GM23338 (cell line): ENCODE measurements at regions not wholly inside any gene's neighbourhood (a gene's known extent, or its start where the extent isn't known, plus 50 kb on each side); places are given as distances from the start of the nearest gene placed in this dataset.

Experiments
- ATAC-seq: fragments of 200-7000 bp; cut with Tn5 transposase; 3 replicates; pipeline ENCODE4 v1.9.1; 2020
- DNase-seq: peaks from one replicate; pipeline ENCODE4 v3.0.0-alpha.2; 2015; ENCODE audit warnings: low spot score
- H2AFZ ChIP-seq: fragments of 200-600 bp; sonication (generic); 2 replicates; pipeline ENCODE4 v1.8.0; 2016; ENCODE audit warnings: antibody characterized with exemption, mild to moderate bottlenecking, moderate library complexity
- H3F3A ChIP-seq: fragments of 200-600 bp; sonication (generic); replicated peaks from 2 replicates; pipeline ENCODE4 v1.8.0; 2017; ENCODE audit warnings: antibody characterized with exemption, mixed run types, low read depth
- H3K27ac ChIP-seq: fragments of 200-600 bp; sonication (generic); 2 replicates; pipeline ENCODE4 v1.6.1; 2016; ENCODE audit warnings: low read depth
- H3K27me3 ChIP-seq: fragments of 200-600 bp; sonication (generic); 2 replicates; pipeline ENCODE4 v1.8.0; 2016; ENCODE audit warnings: mild to moderate bottlenecking, mixed run types, moderate library complexity; ENCODE audit not compliant: insufficient read depth
- H3K36me3 ChIP-seq: fragments of 200-600 bp; sonication (generic); 2 replicates; pipeline ENCODE4 v1.8.0; 2016; ENCODE audit warnings: mild to moderate bottlenecking; ENCODE audit not compliant: insufficient read depth
- H3K4me1 ChIP-seq: fragments of 200-600 bp; sonication (generic); 2 replicates; pipeline ENCODE4 v1.8.0; 2016; ENCODE audit warnings: mild to moderate bottlenecking, moderate library complexity; ENCODE audit not compliant: insufficient read depth
- H3K4me2 ChIP-seq: fragments of 200-600 bp; sonication (generic); 2 replicates; pipeline ENCODE4 v1.7.1; 2017; ENCODE audit warnings: mixed run types
- H3K4me3 ChIP-seq: fragments of 200-600 bp; sonication (generic); 2 replicates; pipeline ENCODE4 v1.6.1; 2016; ENCODE audit warnings: mixed run types
- H3K79me2 ChIP-seq: fragments of 200-600 bp; sonication (generic); replicated peaks from 2 replicates; pipeline ENCODE4 v1.8.0; 2017; ENCODE audit warnings: mild to moderate bottlenecking; ENCODE audit not compliant: insufficient read depth
- H3K9me2 ChIP-seq: fragments of 200-600 bp; sonication (generic); 2 replicates; pipeline ENCODE4 v1.8.0; 2017; ENCODE audit not compliant: insufficient read depth
- H4K20me1 ChIP-seq: fragments of 200-600 bp; sonication (generic); replicated peaks from 2 replicates; pipeline ENCODE4 v1.8.0; 2017; ENCODE audit warnings: mild to moderate bottlenecking; ENCODE audit not compliant: insufficient read depth
- H3K27ac Mint-ChIP-seq: 2 replicates; pipeline ENCODE4 v1.8.0; 2020; ENCODE audit warnings: inconsistent platforms, mild to moderate bottlenecking, moderate library complexity, mixed read lengths
- H3K27me3 Mint-ChIP-seq: 3 replicates; pipeline ENCODE4 v1.8.0; 2022; ENCODE audit warnings: low read depth, mild to moderate bottlenecking, moderate library complexity, mixed read lengths, inconsistent platforms; ENCODE audit not compliant: insufficient read depth, poor library complexity
- H3K36me3 Mint-ChIP-seq: 3 replicates; pipeline ENCODE4 v1.8.0; 2021; ENCODE audit warnings: low read depth, mild to moderate bottlenecking, inconsistent platforms, moderate library complexity, mixed read lengths
- H3K4me1 Mint-ChIP-seq: 3 replicates; pipeline ENCODE4 v1.8.0; 2020; ENCODE audit warnings: mild to moderate bottlenecking, inconsistent platforms, mixed read lengths
- H3K4me3 Mint-ChIP-seq: 3 replicates; pipeline ENCODE4 v1.8.0; 2021; ENCODE audit warnings: moderate library complexity, mild to moderate bottlenecking, inconsistent platforms, mixed read lengths
- H3K9me3 Mint-ChIP-seq: 3 replicates; pipeline ENCODE4 v1.8.0; 2020; ENCODE audit warnings: moderate library complexity, mild to moderate bottlenecking, inconsistent platforms, mixed read lengths
- CREB1 ChIP-seq: fragments of 250-450 bp; sonication (Bioruptor Pico); IDR thresholded peaks from 2 replicates; pipeline ENCODE4 v1.5.0; 2020; ENCODE audit warnings: low read depth, mild to moderate bottlenecking, moderate library complexity
- EZH2phosphoT487 ChIP-seq: fragments of 200-600 bp; sonication (generic); IDR thresholded peaks from one replicate; pipeline ENCODE4 v1.8.1; 2018; ENCODE audit warnings: antibody characterized with exemption; ENCODE audit not compliant: unreplicated experiment
- NANOG ChIP-seq: IDR thresholded peaks from 2 replicates; pipeline ENCODE4 v1.6.1; 2016; ENCODE audit warnings: antibody characterized with exemption, borderline replicate concordance
- POLR2AphosphoS5 ChIP-seq: IDR thresholded peaks from 2 replicates; pipeline ENCODE4 v1.6.1; 2016; ENCODE audit warnings: antibody characterized with exemption, low read depth
- REST ChIP-seq: IDR thresholded peaks from one replicate; pipeline ENCODE4 v1.6.1; 2018; ENCODE audit warnings: antibody characterized with exemption; ENCODE audit not compliant: unreplicated experiment
- STAT1 ChIP-seq: IDR thresholded peaks from one replicate; pipeline ENCODE4 v1.6.1; 2016; ENCODE audit warnings: antibody characterized with exemption; ENCODE audit not compliant: unreplicated experiment
- ZNF114 ChIP-seq: fragments of 250-450 bp; sonication (Bioruptor Pico); IDR thresholded peaks from 2 replicates; pipeline ENCODE4 v1.5.0; 2020; ENCODE audit warnings: mild to moderate bottlenecking, moderate library complexity
- ZNF331 ChIP-seq: fragments of 250-450 bp; sonication (Bioruptor Pico); IDR thresholded peaks from 2 replicates; pipeline ENCODE4 v1.5.0; 2020; ENCODE audit warnings: low read depth, mild to moderate bottlenecking, moderate library complexity
- TF ChIP-seq, protein P1 (sequence below), 2 experiments: fragments of 200-600 bp in 1 of 2; sonication (generic) in 1 of 2; conservative IDR thresholded peaks; 2 replicates each; pipeline versions ENCODE4 v1.5.1 to v1.6.1; 2016 to 2017; ENCODE audit warnings: antibody characterized with exemption in 2 of 2, low read depth in 2 of 2, mild to moderate bottlenecking in 2 of 2, moderate library complexity in 1 of 2
- TF ChIP-seq, protein P2 (sequence below): fragments of 250-450 bp; sonication (Bioruptor Pico); IDR thresholded peaks from 2 replicates; pipeline ENCODE4 v1.5.0; 2020; ENCODE audit warnings: mild to moderate bottlenecking, moderate library complexity

DNA sequence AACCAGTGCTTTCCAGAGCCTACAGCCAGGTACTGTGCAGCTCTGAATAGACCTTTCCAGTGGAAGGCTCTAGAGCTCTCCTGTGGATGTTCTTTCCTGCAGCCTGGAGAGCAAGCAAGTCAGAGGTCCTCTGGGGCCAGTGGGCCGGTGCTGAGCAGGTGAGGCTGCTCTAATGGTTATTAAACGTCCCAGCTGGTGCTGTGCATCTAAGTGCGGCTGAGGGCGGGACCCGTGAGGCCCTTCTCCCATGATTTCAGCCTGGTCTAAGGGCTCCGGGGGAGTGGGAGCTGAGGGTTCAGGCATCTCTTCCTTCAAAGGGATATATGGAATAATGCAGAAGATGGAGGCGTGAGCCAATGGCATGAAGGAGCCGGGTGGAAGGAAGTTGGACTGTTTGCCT is 83.7 kb upstream of the SDK2 start:
- no peaks in the 10 kb centered on the region for H4K20me1 ChIP-seq
- H3K9me2 ChIP-seq, result no peaks in the 10 kb centered on the region
- Mint-ChIP-seq H3K9me3 (peaks cover 18% of the 10 kb centered on the region), H3K4me3 (no peak overlapping the region), H3K4me1 (no peaks in the 10 kb centered on the region), H3K27ac (no peak overlapping the region), H3K36me3 (peaks cover 4% of the 10 kb centered on the region; the same call in 1 of the 3 replicates), H3K27me3 (peaks cover 9% of the 10 kb centered on the region)
- no peaks in the 10 kb centered on the region for H3K27me3 ChIP-seq
- H3K4me1 ChIP-seq, result no peaks in the 10 kb centered on the region
- ATAC-seq, result no peak
- H2AFZ ChIP-seq, result no peak overlapping the region
- no peak overlapping the region for H3K27ac ChIP-seq
- no peak overlapping the region for H3K4me2 ChIP-seq
- H3K79me2 ChIP-seq, result no peaks in the 10 kb centered on the region
- no peaks in the 10 kb centered on the region for H3K36me3 ChIP-seq
- no peak for TF ChIP-seq REST
- no peak for TF ChIP-seq POLR2AphosphoS5
- TF ChIP-seq NANOG, result no peak
- no peak for TF ChIP-seq STAT1
- no peak for TF ChIP-seq CREB1
- no peak for TF ChIP-seq ZNF114 (CRISPR knock-in tag)
- TF ChIP-seq, protein P1, sequence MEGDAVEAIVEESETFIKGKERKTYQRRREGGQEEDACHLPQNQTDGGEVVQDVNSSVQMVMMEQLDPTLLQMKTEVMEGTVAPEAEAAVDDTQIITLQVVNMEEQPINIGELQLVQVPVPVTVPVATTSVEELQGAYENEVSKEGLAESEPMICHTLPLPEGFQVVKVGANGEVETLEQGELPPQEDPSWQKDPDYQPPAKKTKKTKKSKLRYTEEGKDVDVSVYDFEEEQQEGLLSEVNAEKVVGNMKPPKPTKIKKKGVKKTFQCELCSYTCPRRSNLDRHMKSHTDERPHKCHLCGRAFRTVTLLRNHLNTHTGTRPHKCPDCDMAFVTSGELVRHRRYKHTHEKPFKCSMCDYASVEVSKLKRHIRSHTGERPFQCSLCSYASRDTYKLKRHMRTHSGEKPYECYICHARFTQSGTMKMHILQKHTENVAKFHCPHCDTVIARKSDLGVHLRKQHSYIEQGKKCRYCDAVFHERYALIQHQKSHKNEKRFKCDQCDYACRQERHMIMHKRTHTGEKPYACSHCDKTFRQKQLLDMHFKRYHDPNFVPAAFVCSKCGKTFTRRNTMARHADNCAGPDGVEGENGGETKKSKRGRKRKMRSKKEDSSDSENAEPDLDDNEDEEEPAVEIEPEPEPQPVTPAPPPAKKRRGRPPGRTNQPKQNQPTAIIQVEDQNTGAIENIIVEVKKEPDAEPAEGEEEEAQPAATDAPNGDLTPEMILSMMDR (conservative IDR thresholded peaks at IDR 0.05; ENCODE audit: low read depth in 2 of 2), result no peak
- no peak for TF ChIP-seq ZNF331 (CRISPR knock-in tag)
- TF ChIP-seq, protein P2, sequence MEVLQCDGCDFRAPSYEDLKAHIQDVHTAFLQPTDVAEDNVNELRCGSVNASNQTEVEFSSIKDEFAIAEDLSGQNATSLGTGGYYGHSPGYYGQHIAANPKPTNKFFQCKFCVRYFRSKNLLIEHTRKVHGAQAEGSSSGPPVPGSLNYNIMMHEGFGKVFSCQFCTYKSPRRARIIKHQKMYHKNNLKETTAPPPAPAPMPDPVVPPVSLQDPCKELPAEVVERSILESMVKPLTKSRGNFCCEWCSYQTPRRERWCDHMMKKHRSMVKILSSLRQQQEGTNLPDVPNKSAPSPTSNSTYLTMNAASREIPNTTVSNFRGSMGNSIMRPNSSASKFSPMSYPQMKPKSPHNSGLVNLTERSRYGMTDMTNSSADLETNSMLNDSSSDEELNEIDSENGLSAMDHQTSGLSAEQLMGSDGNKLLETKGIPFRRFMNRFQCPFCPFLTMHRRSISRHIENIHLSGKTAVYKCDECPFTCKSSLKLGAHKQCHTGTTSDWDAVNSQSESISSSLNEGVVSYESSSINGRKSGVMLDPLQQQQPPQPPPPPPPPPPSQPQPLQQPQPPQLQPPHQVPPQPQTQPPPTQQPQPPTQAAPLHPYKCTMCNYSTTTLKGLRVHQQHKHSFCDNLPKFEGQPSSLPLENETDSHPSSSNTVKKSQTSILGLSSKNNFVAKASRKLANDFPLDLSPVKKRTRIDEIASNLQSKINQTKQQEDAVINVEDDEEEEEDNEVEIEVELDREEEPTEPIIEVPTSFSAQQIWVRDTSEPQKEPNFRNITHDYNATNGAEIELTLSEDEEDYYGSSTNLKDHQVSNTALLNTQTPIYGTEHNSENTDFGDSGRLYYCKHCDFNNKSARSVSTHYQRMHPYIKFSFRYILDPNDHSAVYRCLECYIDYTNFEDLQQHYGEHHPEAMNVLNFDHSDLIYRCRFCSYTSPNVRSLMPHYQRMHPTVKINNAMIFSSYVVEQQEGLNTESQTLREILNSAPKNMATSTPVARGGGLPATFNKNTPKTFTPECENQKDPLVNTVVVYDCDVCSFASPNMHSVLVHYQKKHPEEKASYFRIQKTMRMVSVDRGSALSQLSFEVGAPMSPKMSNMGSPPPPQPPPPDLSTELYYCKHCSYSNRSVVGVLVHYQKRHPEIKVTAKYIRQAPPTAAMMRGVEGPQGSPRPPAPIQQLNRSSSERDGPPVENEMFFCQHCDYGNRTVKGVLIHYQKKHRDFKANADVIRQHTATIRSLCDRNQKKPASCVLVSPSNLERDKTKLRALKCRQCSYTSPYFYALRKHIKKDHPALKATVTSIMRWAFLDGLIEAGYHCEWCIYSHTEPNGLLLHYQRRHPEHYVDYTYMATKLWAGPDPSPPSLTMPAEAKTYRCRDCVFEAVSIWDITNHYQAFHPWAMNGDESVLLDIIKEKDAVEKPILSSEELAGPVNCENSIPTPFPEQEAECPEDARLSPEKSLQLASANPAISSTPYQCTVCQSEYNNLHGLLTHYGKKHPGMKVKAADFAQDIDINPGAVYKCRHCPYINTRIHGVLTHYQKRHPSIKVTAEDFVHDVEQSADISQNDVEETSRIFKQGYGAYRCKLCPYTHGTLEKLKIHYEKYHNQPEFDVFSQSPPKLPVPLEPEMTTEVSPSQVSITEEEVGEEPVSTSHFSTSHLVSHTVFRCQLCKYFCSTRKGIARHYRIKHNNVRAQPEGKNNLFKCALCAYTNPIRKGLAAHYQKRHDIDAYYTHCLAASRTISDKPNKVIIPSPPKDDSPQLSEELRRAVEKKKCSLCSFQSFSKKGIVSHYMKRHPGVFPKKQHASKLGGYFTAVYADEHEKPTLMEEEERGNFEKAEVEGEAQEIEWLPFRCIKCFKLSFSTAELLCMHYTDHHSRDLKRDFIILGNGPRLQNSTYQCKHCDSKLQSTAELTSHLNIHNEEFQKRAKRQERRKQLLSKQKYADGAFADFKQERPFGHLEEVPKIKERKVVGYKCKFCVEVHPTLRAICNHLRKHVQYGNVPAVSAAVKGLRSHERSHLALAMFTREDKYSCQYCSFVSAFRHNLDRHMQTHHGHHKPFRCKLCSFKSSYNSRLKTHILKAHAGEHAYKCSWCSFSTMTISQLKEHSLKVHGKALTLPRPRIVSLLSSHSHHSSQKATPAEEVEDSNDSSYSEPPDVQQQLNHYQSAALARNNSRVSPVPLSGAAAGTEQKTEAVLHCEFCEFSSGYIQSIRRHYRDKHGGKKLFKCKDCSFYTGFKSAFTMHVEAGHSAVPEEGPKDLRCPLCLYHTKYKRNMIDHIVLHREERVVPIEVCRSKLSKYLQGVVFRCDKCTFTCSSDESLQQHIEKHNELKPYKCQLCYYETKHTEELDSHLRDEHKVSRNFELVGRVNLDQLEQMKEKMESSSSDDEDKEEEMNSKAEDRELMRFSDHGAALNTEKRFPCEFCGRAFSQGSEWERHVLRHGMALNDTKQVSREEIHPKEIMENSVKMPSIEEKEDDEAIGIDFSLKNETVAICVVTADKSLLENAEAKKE (CRISPR knock-in tag), result no peak
- no peak for TF ChIP-seq EZH2phosphoT487
- no peak for DNase-seq
- H3K4me3 ChIP-seq, result no peak overlapping the region
- H3F3A ChIP-seq, result no peaks in the 10 kb centered on the region
